ENCODE measurements at regions not wholly inside any gene's neighbourhood (a gene's known extent, or its start where the extent isn't known, plus 50 kb on each side); places are given as distances from the start of the nearest gene placed in this dataset.

DNA sequence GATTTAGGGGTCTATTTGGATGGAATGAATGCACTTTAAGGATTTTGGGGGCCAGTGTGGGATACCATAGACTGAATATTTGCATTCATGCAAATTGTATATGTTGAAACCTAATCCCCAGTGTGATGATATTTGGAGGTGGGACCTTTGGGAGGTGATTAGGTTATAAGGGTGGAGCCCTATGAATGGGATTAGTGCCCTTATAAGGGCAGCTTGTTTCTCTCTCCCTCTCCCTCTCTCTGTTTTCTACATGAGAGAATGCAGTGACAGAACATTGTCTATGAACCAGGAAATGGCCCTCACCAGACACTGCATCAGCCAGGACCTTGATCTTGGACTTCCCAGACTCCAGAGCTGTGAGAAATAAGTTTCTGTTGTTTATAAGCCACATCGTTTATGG lies 166.1 kb downstream of the MED10 start:
- DNase-seq (ENCODE audit: insufficient read length) (no peak), FAIRE-seq (no peak)
- TF ChIP-seq POLR2AphosphoS5 (IDR thresholded peaks at IDR 0.05; ENCODE audit: low read depth, low read length) = no peak
- no peak for TF ChIP-seq POLR2A (IDR thresholded peaks at IDR 0.05; ENCODE audit: low read depth, low read length)
- TF ChIP-seq TAF1 (IDR thresholded peaks at IDR 0.05; ENCODE audit: borderline replicate concordance, low read depth, low read length) = no peak

DNA sequence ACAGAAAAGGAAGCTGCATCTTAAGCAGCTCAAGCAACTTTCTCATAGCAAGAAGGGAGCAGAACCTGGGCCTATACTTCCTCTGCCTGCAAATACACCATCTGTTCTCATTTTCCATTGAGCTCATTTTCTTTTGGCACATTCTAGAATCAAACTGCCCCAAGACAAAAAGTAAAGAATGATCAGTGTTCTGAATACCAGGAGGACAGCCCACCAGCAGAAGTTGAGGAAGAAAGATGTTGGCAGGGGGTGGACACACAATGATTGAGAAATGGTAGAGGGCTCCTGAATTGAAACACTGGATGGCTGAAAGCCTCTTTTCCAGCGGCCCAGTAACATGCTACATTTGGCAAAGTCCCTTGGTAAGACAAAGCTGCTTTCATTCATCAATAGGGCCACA lies 171.8 kb downstream of the MED10 start:
- TF ChIP-seq POLR2AphosphoS5 (IDR thresholded peaks at IDR 0.05; ENCODE audit: low read depth, low read length) = no peak
- no peak for TF ChIP-seq TAF1 (IDR thresholded peaks at IDR 0.05; ENCODE audit: borderline replicate concordance, low read depth, low read length)
- TF ChIP-seq POLR2A (IDR thresholded peaks at IDR 0.05; ENCODE audit: low read depth, low read length) = no peak
- FAIRE-seq = no peak
- no peak for DNase-seq (ENCODE audit: insufficient read length)

DNA sequence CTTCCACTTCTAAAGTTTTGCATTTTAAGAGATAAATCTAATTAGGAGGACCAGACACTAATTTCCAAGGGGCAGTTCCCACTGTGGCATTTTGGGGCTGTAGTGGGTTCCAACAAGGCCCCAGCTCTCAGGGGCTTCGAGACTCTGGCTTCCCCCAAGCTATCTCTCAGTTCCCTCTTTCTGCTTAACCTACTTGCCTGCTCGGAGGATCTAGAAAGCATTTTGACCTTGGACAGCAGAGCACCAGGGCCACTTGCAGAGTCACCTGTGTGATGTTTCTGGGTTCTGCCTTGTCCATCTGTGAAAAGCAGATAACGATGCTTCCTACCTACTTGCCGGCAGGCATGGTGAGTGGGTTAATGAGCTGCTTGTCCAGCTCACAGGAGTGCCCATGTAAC lies 175.4 kb downstream of the MED10 start:
- TF ChIP-seq POLR2A (IDR thresholded peaks at IDR 0.05; ENCODE audit: low read depth, low read length) (no peak), POLR2AphosphoS5 (IDR thresholded peaks at IDR 0.05; ENCODE audit: low read depth, low read length) (no peak), TAF1 (IDR thresholded peaks at IDR 0.05; ENCODE audit: borderline replicate concordance, low read depth, low read length) (no peak)
- no peak for DNase-seq (ENCODE audit: insufficient read length)
- FAIRE-seq = no peak

DNA sequence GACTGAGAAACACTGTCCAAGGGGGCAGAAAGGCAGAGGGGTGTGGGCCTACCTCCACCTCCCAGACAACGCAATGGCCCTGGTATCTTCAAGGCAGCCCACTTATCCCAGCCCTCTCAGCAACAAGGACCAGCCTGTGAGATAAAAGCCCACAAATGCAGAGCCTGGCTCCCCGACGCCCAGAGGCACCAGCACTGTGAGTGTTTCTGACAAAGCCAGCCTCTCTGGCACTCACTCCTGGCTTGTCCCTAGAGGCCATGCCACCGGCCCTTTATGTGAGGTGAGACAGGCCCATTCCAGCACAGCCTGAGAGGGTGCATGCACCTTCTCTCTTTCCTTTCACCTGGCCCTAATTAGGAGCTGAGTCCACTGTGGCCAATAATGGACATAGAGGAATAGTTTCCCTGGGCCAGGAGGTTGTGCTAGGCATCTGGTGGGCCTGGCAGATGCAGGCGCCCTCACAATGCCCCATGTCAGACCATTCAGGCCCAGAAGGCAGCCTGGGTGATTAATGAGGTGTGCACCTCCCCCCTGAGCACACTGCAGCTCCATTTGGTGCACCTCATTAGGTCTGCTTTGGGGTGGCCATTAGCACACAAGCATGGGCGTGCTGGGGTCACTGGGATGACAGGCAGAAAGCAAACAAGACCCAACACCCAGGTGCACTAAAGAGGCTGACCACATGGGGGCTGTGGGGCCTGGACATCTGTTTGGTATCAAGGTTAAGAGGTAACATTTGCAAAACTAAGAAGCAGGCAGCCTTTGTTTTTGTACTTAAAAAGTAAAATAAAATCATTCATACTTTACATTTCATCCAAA lies 176.0 kb downstream of the MED10 start:
- FAIRE-seq (no peak), DNase-seq (ENCODE audit: insufficient read length) (no peak)
- TF ChIP-seq POLR2AphosphoS5 (IDR thresholded peaks at IDR 0.05; ENCODE audit: low read depth, low read length) (no peak), POLR2A (IDR thresholded peaks at IDR 0.05; ENCODE audit: low read depth, low read length) (no peak), TAF1 (IDR thresholded peaks at IDR 0.05; ENCODE audit: borderline replicate concordance, low read depth, low read length) (no peak)

DNA sequence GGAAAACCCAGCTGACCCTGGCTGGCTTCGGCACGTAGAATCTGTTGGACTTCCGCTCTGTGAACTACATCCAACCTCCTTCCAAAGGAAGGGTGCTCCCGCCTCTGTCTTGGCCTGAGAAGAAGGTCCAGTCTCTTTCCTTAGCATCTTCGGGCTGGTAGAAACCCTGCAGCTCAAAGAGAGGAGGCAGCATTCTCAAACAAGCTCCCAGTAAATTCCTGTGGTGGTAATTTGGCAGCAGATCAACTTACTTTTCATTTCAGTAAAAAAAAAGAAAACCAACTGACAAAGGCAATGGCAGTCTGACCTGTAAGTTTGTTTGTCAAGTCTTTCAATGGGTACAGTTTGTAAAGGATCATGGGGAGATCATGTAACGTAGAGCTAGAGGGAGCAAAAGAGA lies 176.7 kb downstream of the MED10 start:
- FAIRE-seq (no peak), DNase-seq (ENCODE audit: insufficient read length) (no peak)
- TF ChIP-seq POLR2A (IDR thresholded peaks at IDR 0.05; ENCODE audit: low read depth, low read length) (no peak), POLR2AphosphoS5 (IDR thresholded peaks at IDR 0.05; ENCODE audit: low read depth, low read length) (no peak)

DNA sequence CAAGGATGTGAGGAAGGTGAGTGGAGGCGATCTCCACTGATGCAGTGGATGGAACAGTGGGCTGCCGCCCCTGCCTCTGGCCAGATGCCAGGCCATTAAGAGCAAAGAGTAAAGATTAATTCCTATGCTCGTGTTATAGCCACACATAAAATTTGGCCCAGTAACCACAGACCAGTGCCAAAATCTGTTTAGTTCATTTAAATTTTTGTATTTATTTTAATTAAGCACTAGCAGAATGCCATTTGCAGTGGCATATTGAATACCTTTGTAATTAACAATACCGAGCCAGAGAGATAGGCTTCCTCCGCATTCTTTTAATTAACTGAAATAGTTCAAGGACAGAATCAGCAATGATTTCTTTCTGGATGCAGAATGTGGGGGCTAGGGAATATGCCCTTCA lies 179.8 kb downstream of the MED10 start:
- FAIRE-seq (no peak), DNase-seq (ENCODE audit: insufficient read length) (no peak)
- TF ChIP-seq POLR2A (IDR thresholded peaks at IDR 0.05; ENCODE audit: low read depth, low read length) = no peak
- no peak for TF ChIP-seq TAF1 (IDR thresholded peaks at IDR 0.05; ENCODE audit: borderline replicate concordance, low read depth, low read length)
- TF ChIP-seq POLR2AphosphoS5 (IDR thresholded peaks at IDR 0.05; ENCODE audit: low read depth, low read length) = no peak

DNA sequence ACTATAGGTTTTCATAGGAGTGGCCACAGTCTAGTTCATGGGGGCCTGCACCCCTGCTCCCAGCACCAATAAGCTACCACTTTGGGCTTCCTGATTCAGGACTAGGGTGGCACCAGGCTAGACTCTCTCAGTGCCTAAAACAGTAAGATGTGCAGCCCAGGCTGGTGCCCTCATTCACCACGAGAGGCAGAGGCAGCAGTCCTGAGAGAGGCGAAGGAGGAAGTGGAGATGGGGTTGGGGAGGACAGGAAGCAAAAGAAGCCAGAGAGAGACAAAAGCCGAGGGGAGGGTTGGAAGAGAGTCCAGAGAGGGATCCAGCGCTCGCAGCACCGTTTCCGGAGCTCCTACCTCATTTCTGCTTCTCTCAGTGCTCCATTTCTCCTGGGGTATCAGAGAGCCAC lies 180.9 kb downstream of the MED10 start:
- no peak for DNase-seq (ENCODE audit: insufficient read length)
- no peak for FAIRE-seq
- TF ChIP-seq POLR2A (IDR thresholded peaks at IDR 0.05; ENCODE audit: low read depth, low read length) (no peak), POLR2AphosphoS5 (IDR thresholded peaks at IDR 0.05; ENCODE audit: low read depth, low read length) (no peak), TAF1 (IDR thresholded peaks at IDR 0.05; ENCODE audit: borderline replicate concordance, low read depth, low read length) (no peak)

DNA sequence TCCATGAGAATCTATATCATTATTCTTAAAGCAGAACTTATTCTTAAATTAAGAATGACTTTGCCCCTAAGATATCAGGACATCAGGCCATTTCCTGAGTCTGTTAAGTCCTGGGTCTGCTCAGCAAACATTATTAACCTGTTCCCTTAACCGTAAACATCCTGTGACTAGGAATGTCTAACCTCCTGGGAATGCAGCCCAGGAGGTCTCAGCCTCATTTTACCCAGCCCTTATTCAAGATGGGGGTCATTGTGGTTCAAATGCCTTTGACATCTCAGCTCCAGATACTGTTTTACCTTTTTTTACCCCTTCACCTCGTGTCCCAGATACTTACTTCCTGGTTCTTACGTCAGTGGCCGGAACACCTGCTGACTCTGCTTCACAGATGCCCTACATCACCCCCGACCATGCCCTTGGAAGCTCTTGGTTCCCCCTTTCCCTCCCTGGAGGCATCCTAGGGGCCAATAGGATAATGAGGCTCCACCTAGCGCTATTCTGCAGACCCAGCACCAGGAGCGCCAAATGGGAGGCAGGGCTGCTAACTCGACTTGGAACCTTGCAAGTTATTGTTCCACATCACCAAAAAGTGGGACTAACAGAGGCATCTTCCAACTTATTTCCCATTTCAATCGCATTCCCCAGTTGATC lies 182.5 kb downstream of the MED10 start:
- DNase-seq (ENCODE audit: insufficient read length) (no peak), FAIRE-seq (no peak)
- TF ChIP-seq POLR2AphosphoS5 (IDR thresholded peaks at IDR 0.05; ENCODE audit: low read depth, low read length) = no peak
- TF ChIP-seq TAF1 (IDR thresholded peaks at IDR 0.05; ENCODE audit: borderline replicate concordance, low read depth, low read length) = no peak
- TF ChIP-seq POLR2A (IDR thresholded peaks at IDR 0.05; ENCODE audit: low read depth, low read length) = no peak

DNA sequence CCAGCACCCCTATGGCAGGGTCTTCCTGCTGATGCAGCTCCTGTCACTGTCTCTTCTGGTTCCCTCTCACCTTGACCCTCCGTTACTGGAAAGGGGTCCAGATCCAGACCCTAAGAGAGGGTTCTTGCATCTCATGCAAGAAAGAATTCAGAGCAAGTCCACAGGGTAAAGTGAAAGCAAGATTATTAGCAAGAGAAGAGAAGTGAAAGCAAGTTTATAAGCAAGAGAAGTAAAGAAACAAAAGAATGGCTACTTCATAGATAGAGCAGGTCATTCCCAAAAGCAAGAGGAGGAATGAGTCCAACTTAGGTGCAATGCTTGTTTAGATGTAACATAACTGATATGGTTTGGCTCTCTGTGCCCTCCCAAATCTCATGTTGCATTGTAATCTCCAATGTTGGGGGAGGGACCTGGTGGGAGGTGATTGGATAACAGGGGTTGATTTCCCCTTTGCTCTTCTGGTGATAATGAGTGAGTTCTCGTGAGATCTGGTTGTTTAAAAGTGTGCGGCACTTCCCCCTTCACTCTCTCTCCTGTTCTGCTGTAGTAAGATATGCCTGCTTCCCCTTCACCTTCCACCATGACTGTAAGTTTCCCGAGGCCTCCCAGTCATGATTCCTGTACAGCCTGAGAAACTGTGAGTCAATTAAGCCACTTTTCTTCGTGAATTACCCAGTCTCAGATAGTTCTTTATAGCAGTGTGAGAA lies 183.3 kb downstream of the MED10 start:
- TF ChIP-seq TAF1 (IDR thresholded peaks at IDR 0.05; ENCODE audit: borderline replicate concordance, low read depth, low read length) (no peak), POLR2A (IDR thresholded peaks at IDR 0.05; ENCODE audit: low read depth, low read length) (no peak), POLR2AphosphoS5 (IDR thresholded peaks at IDR 0.05; ENCODE audit: low read depth, low read length) (no peak)
- DNase-seq (ENCODE audit: insufficient read length) (no peak), FAIRE-seq (no peak)

DNA sequence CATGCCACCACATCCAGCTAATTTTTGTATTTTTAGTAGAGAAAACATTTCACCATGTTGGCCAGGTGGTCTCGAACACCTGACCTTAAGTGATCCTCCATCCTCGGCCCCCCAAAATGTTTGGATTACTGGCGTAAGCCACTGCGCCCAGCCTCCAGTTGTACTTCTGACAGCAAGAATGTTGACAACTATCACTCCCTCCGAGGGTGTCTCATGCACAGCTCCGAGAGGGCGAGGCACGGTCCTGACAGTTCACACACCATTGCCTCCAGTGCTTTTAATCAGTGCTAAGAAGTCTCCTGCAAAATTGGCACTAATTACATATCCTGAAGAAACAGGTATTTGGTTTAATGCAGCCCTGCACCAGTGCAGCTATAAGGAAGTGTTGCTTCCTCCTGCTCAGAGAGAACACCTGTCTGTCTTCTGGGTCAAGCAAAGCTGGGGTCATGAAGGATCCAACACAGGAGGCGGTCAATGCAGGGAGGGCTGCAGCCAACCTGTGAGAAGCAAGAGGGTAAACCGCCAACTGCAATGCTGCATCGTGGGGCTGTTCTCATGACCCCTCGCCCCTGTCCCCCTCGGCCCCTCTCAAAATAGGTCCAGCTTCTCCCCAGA lies 184.0 kb downstream of the MED10 start:
- no peak for TF ChIP-seq POLR2AphosphoS5 (IDR thresholded peaks at IDR 0.05; ENCODE audit: low read depth, low read length)
- TF ChIP-seq TAF1 (IDR thresholded peaks at IDR 0.05; ENCODE audit: borderline replicate concordance, low read depth, low read length) = no peak
- no peak for FAIRE-seq
- DNase-seq (ENCODE audit: insufficient read length) = no peak

DNA sequence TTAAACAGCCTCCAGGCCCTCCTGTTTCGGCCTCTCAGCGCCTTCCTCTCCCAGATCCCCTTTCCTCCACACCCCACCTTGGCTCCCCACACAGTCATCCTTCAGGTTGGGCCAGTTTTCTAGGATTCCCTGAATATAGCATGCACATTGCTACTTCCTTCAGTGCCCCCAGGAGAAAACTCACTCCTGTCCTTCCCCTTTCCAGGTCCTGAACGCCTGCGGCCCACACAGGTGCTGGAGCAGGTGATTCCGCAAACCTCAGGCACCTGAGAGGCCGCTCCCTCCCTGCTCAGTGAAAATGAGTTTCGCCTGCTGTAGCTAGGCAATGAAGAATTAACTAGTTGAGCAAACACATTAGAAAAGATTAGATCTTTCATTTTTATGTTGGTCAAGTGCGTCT lies 185.0 kb downstream of the MED10 start:
- FAIRE-seq = no peak
- no peak for DNase-seq (ENCODE audit: insufficient read length)
- TF ChIP-seq POLR2AphosphoS5 (IDR thresholded peaks at IDR 0.05; ENCODE audit: low read depth, low read length) = no peak
- no peak for TF ChIP-seq POLR2A (IDR thresholded peaks at IDR 0.05; ENCODE audit: low read depth, low read length)
- TF ChIP-seq TAF1 (IDR thresholded peaks at IDR 0.05; ENCODE audit: borderline replicate concordance, low read depth, low read length) = no peak

All from GM12892 (cell line).